PC-9 (cell line): ENCODE measurements at regions not wholly inside any gene's neighbourhood (a gene's known extent, or its start where the extent isn't known, plus 50 kb on each side); places are given as distances from the start of the nearest gene placed in this dataset.

Experiments
- CTCF ChIP-seq: fragments of 200-600 bp; sonication (generic); conservative IDR thresholded peaks from 2 replicates; pipeline ENCODE4 v1.6.1; 2017; ENCODE audit warnings: mixed run types, antibody characterized with exemption, mild to moderate bottlenecking, moderate library complexity
- EZH2 ChIP-seq: fragments of 200-600 bp; sonication (generic); IDR thresholded peaks from 2 replicates; pipeline ENCODE4 v1.8.0; 2017; ENCODE audit warnings: antibody characterized with exemption, low read depth

DNA sequence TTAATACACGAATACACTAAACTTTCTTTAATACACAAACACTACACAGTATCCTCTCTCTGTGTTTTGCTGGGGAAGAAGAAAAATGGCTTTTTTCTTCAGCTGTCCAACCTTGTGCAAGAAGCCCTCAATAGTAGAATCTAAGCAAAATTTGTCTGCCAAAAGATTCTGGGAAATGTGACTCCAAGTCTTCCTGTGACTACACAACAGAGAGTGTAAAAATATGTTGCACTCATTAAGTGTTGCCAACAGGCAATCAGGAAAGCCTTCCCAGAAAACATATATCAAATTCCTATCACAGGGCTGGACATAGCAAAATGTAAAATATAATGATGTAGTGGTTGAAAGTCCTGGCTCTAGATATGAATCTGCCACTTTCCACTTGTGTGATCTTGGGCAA, 825.1 kb upstream of the ZWINT start:
- TF ChIP-seq EZH2 = no peak
- TF ChIP-seq CTCF = no peak
